ENCODE measurements at regions not wholly inside any gene's neighbourhood (a gene's known extent, or its start where the extent isn't known, plus 50 kb on each side); places are given as distances from the start of the nearest gene placed in this dataset.

GRCh38 chr14:101226265-101226602 is 322.7 kb upstream of the RTL1 start:
- TF ChIP-seq HDAC6 (IDR thresholded peaks at IDR 0.05; ENCODE audit: low read depth, low read length) (no peak), TAF1 (CRISPR knock-in tag; IDR thresholded peaks at IDR 0.05) (no peak), CREB1 (IDR thresholded peaks at IDR 0.05) (no peak), CREB1 (CRISPR knock-in tag; IDR thresholded peaks at IDR 0.05) (no peak), PHB2 (IDR thresholded peaks at IDR 0.05; ENCODE audit: partially characterized antibody) (no peak), DPF2 (CRISPR knock-in tag; IDR thresholded peaks at IDR 0.05; ENCODE audit: borderline replicate concordance, low read depth) (no peak), NR3C1 (CRISPR knock-in tag; IDR thresholded peaks at IDR 0.05) (no peak)
